ENCODE measurements at regions not wholly inside any gene's neighbourhood (a gene's known extent, or its start where the extent isn't known, plus 50 kb on each side); places are given as distances from the start of the nearest gene placed in this dataset.

GRCh38 chr16:5321930-5322329, 224.3 kb upstream of the EEF2KMT start:
- no peak overlapping the region for H3K4me3 ChIP-seq (ENCODE audit: severe bottlenecking)
- no peak for DNase-seq (ENCODE audit: low spot score)
- TF ChIP-seq CTCF (IDR thresholded peaks at IDR 0.05; ENCODE audit: poor library complexity, severe bottlenecking): no peak
- no peaks in the 10 kb centered on the region for H3K4me1 ChIP-seq (ENCODE audit: insufficient read depth, poor library complexity, severe bottlenecking)
- ATAC-seq (ENCODE audit: low read depth): no peak
- H3K27ac ChIP-seq (ENCODE audit: poor library complexity, severe bottlenecking): no peak overlapping the region
- no peaks in the 10 kb centered on the region for H3K9me3 ChIP-seq (ENCODE audit: severe bottlenecking)
- no peaks in the 10 kb centered on the region for H3K36me3 ChIP-seq (ENCODE audit: low read depth)
- H3K27me3 ChIP-seq (ENCODE audit: insufficient read depth, poor library complexity, severe bottlenecking): peaks cover 4% of the 10 kb centered on the region

- H3K36me3 ChIP-seq (ENCODE audit: low read depth): no peaks in the 10 kb centered on the region
- H3K27ac ChIP-seq (ENCODE audit: poor library complexity, severe bottlenecking): no peak overlapping the region
- H3K27me3 ChIP-seq (ENCODE audit: insufficient read depth, poor library complexity, severe bottlenecking): no peaks in the 10 kb centered on the region
- no peak for TF ChIP-seq CTCF (IDR thresholded peaks at IDR 0.05; ENCODE audit: poor library complexity, severe bottlenecking)
- ATAC-seq (ENCODE audit: low read depth) (no peak), DNase-seq (ENCODE audit: low spot score) (no peak)
- no peak overlapping the region for H3K4me3 ChIP-seq (ENCODE audit: severe bottlenecking)
- H3K4me1 ChIP-seq (ENCODE audit: insufficient read depth, poor library complexity, severe bottlenecking): no peaks in the 10 kb centered on the region
- H3K9me3 ChIP-seq (ENCODE audit: severe bottlenecking): no peaks in the 10 kb centered on the region
These were observed 222.2 kb upstream of the EEF2KMT start for GRCh38 chr16:5319799-5320198.

- no peaks in the 10 kb centered on the region for H3K27me3 ChIP-seq (ENCODE audit: insufficient read depth, poor library complexity, severe bottlenecking)
- DNase-seq (ENCODE audit: low spot score): no peak
- no peak overlapping the region for H3K27ac ChIP-seq (ENCODE audit: poor library complexity, severe bottlenecking)
- no peaks in the 10 kb centered on the region for H3K4me1 ChIP-seq (ENCODE audit: insufficient read depth, poor library complexity, severe bottlenecking)
- no peak for TF ChIP-seq CTCF (IDR thresholded peaks at IDR 0.05; ENCODE audit: poor library complexity, severe bottlenecking)
- no peak overlapping the region for H3K4me3 ChIP-seq (ENCODE audit: severe bottlenecking)
- H3K9me3 ChIP-seq (ENCODE audit: severe bottlenecking): no peaks in the 10 kb centered on the region
- ATAC-seq (ENCODE audit: low read depth): no peak
- no peaks in the 10 kb centered on the region for H3K36me3 ChIP-seq (ENCODE audit: low read depth)
These were observed 218.3 kb upstream of the EEF2KMT start for GRCh38 chr16:5315914-5316313.

- H3K9me3 ChIP-seq (ENCODE audit: severe bottlenecking): no peaks in the 10 kb centered on the region
- no peak overlapping the region for H3K4me3 ChIP-seq (ENCODE audit: severe bottlenecking)
- H3K27me3 ChIP-seq (ENCODE audit: insufficient read depth, poor library complexity, severe bottlenecking): no peaks in the 10 kb centered on the region
- no peak for DNase-seq (ENCODE audit: low spot score)
- no peak for ATAC-seq (ENCODE audit: low read depth)
- TF ChIP-seq CTCF (IDR thresholded peaks at IDR 0.05; ENCODE audit: poor library complexity, severe bottlenecking): no peak
- no peaks in the 10 kb centered on the region for H3K36me3 ChIP-seq (ENCODE audit: low read depth)
- no peaks in the 10 kb centered on the region for H3K4me1 ChIP-seq (ENCODE audit: insufficient read depth, poor library complexity, severe bottlenecking)
- no peak overlapping the region for H3K27ac ChIP-seq (ENCODE audit: poor library complexity, severe bottlenecking)
These were observed 216.8 kb upstream of the EEF2KMT start for GRCh38 chr16:5314377-5314776.

GRCh38 chr16:5309946-5310611, 212.5 kb upstream of the EEF2KMT start:
- TF ChIP-seq CTCF (IDR thresholded peaks at IDR 0.05; ENCODE audit: poor library complexity, severe bottlenecking): no peak
- ATAC-seq (ENCODE audit: low read depth): no peak
- no peak for DNase-seq (ENCODE audit: low spot score)
- Histone ChIP-seq H3K9me3 (ENCODE audit: severe bottlenecking) (no peaks in the 10 kb centered on the region), H3K36me3 (ENCODE audit: low read depth) (no peaks in the 10 kb centered on the region), H3K27ac (ENCODE audit: poor library complexity, severe bottlenecking) (no peak overlapping the region), H3K27me3 (ENCODE audit: insufficient read depth, poor library complexity, severe bottlenecking) (no peaks in the 10 kb centered on the region), H3K4me1 (ENCODE audit: insufficient read depth, poor library complexity, severe bottlenecking) (no peaks in the 10 kb centered on the region), H3K4me3 (ENCODE audit: severe bottlenecking) (no peak overlapping the region)
